NT2/D1 (cell line): ENCODE measurements at regions not wholly inside any gene's neighbourhood (a gene's known extent, or its start where the extent isn't known, plus 50 kb on each side); places are given as distances from the start of the nearest gene placed in this dataset.

Experiments
- SUZ12 ChIP-seq: IDR thresholded peaks from 2 replicates; pipeline ENCODE4 v1.6.1; 2011; ENCODE audit not compliant: insufficient read length, insufficient read depth; ENCODE audit errors: extremely low read depth
- YY1 ChIP-seq: IDR thresholded peaks from 2 replicates; pipeline ENCODE4 v1.6.1; 2011; ENCODE audit not compliant: insufficient read length, insufficient read depth
- ZNF274 ChIP-seq: IDR thresholded peaks from 2 replicates; pipeline ENCODE4 v1.6.1; 2011; ENCODE audit warnings: mild to moderate bottlenecking, low read depth, low read length

- no peak for TF ChIP-seq ZNF274
- no peak for TF ChIP-seq YY1
- TF ChIP-seq SUZ12: no peak
Observed at GRCh38 chr12:24381790-24382189, 432.3 kb upstream of the SOX5 start.
